HCT116 (cell line): ENCODE measurements at regions not wholly inside any gene's neighbourhood (a gene's known extent, or its start where the extent isn't known, plus 50 kb on each side); places are given as distances from the start of the nearest gene placed in this dataset.

Experiments
- ATAC-seq: fragments of 200-7000 bp; cut with Tn5 transposase; 2 replicates; pipeline ENCODE4 v1.9.1; 2020; ENCODE audit warnings: mild to moderate bottlenecking, moderate library complexity
- BruUV-seq: library from RNA; stranded (reverse); fragments of 400-500 nt; replicated peaks from 2 replicates; lab custom pipeline; 2021; lab: Mats Ljungman, UMichigan
- CTCF ChIA-PET: fragments of 300-600 bp; sonication (Branson Sonifier 250); formaldehyde crosslinking; loops from one replicate; lab custom pipeline; 2021; ENCODE audit warnings: antibody characterized with exemption; lab: Charles Lee
- POLR2A ChIA-PET: fragments of 300-600, 350-600 bp; sonication (Branson Sonifier 250); formaldehyde crosslinking; loops from one replicate; lab custom pipeline; 2021; ENCODE audit warnings: antibody characterized with exemption; lab: Charles Lee
- RAD21 ChIA-PET, 2 experiments: fragments of 300-600 bp; sonication (Branson Sonifier 250); formaldehyde crosslinking; loops; one replicate each; lab custom pipeline; 2023; ENCODE audit warnings: low total read pairs in 2 of 2; ENCODE audit not compliant: uncharacterized antibody in 2 of 2, unreplicated experiment in 2 of 2, low non-redundant PET in 1 of 2; lab: Charles Lee
- DNase-seq: peaks from one replicate; pipeline ENCODE4 v3.0.0-alpha.2; 2010; ENCODE audit warnings: low read depth, low spot score
- H2AFZ ChIP-seq: fragments of 200-600 bp; shearing (Covaris generic), sonication (generic); 2 replicates; pipeline ENCODE4 v1.6.1; 2017; ENCODE audit warnings: low read depth, mixed run types, mixed read lengths, antibody characterized with exemption, low read length; ENCODE audit not compliant: poor library complexity, severe bottlenecking
- H3K27ac ChIP-seq: 2 replicates; pipeline ENCODE4 v1.5.1; 2012; ENCODE audit warnings: low read depth, low read length
- H3K27me3 ChIP-seq: fragments of 200-600 bp; sonication (generic); 2 replicates; pipeline ENCODE4 v1.6.1; 2016; ENCODE audit warnings: mixed run types, low read length, mixed read lengths; ENCODE audit not compliant: insufficient read depth
- H3K36me3 ChIP-seq, 2 experiments: fragments of 200-500 bp in 1 of 2; fragments of 200-600 bp in 1 of 2; sonication (Bioruptor generic) in 1 of 2; sonication (generic) in 1 of 2; 2 replicates each; pipeline versions ENCODE4 v1.5.1 to v1.6.1; 2014 to 2016; ENCODE audit warnings: low read length in 2 of 2, inconsistent platforms in 1 of 2, mixed read lengths in 1 of 2, mixed run types in 1 of 2; ENCODE audit not compliant: insufficient read depth in 2 of 2, control insufficient read depth in 1 of 2
- H3K4me1 ChIP-seq, 2 experiments: fragments of 200-600 bp in 1 of 2; sonication (generic) in 1 of 2; 2 replicates each; pipeline versions ENCODE4 v1.5.1 to v1.6.1; 2012 to 2017; ENCODE audit warnings: low read length in 2 of 2, inconsistent platforms in 1 of 2, mild to moderate bottlenecking in 1 of 2, mixed read lengths in 1 of 2, mixed run types in 1 of 2, moderate library complexity in 1 of 2; ENCODE audit not compliant: insufficient read depth in 2 of 2, control insufficient read depth in 1 of 2
- H3K4me2 ChIP-seq: fragments of 200-600 bp; sonication (generic); 2 replicates; pipeline ENCODE4 v1.6.1; 2017; ENCODE audit warnings: mixed run types, low read length, mixed read lengths
- H3K4me3 ChIP-seq, 2 experiments: fragments of 200-600 bp in 1 of 2; sonication (generic) in 1 of 2; replicated peaks in 1 of 2; 2 replicates each; pipeline ENCODE4 v1.5.1; 2011 to 2016; ENCODE audit warnings: low read length in 2 of 2, control low read depth in 1 of 2, low read depth in 1 of 2, mild to moderate bottlenecking in 1 of 2, mixed read lengths in 1 of 2, mixed run types in 1 of 2
- H3K79me2 ChIP-seq: fragments of 200-600 bp; sonication (generic); 2 replicates; pipeline ENCODE4 v1.6.1; 2017; ENCODE audit warnings: mild to moderate bottlenecking, mixed run types, low read length, moderate library complexity, mixed read lengths; ENCODE audit not compliant: insufficient read depth
- H3K9ac ChIP-seq: fragments of 200-600 bp; sonication (generic); 2 replicates; pipeline ENCODE4 v1.6.1; 2016; ENCODE audit warnings: low read length, mixed read lengths
- H3K9me2 ChIP-seq: fragments of 200-600 bp; sonication (generic), shearing (Covaris generic); 2 replicates; pipeline ENCODE4 v1.6.1; 2017; ENCODE audit warnings: mixed run types, mild to moderate bottlenecking, moderate library complexity; ENCODE audit not compliant: insufficient read depth
- H3K9me3 ChIP-seq, 2 experiments: fragments of 200-500 bp in 1 of 2; fragments of 200-600 bp in 1 of 2; sonication (Bioruptor generic) in 1 of 2; sonication (generic) in 1 of 2; 2 replicates each; pipeline ENCODE4 v1.6.1; 2014 to 2017; ENCODE audit warnings: low read length in 2 of 2, mixed read lengths in 2 of 2, inconsistent platforms in 1 of 2, low read depth in 1 of 2, mild to moderate bottlenecking in 1 of 2, mixed run types in 1 of 2, moderate library complexity in 1 of 2; ENCODE audit not compliant: control insufficient read depth in 1 of 2, insufficient read depth in 1 of 2
- H4K20me1 ChIP-seq: fragments of 200-600 bp; sonication (generic), shearing (Covaris generic); 2 replicates; pipeline ENCODE4 v1.6.1; 2017; ENCODE audit warnings: mixed run types, mild to moderate bottlenecking, moderate library complexity; ENCODE audit not compliant: insufficient read depth
- CBX3 ChIP-seq: IDR thresholded peaks from 2 replicates; pipeline ENCODE4 v1.6.1; 2012; ENCODE audit warnings: low read depth
- CEBPB ChIP-seq: IDR thresholded peaks from 2 replicates; pipeline ENCODE4 v1.6.1; 2012; ENCODE audit warnings: low read depth
- EGR1 ChIP-seq: IDR thresholded peaks from 2 replicates; pipeline ENCODE4 v1.6.1; 2012; ENCODE audit warnings: low read depth
- ELF1 ChIP-seq: IDR thresholded peaks from 2 replicates; pipeline ENCODE4 v1.6.1; 2012; ENCODE audit warnings: low read depth, borderline replicate concordance
- EZH2phosphoT487 ChIP-seq: fragments of 200-600 bp; IDR thresholded peaks from 2 replicates; pipeline ENCODE4 v1.6.1; 2018; ENCODE audit warnings: antibody characterized with exemption, borderline replicate concordance
- JUND ChIP-seq: IDR thresholded peaks from 2 replicates; pipeline ENCODE4 v1.6.1; 2012
- POLR2A ChIP-seq: IDR thresholded peaks from 2 replicates; pipeline ENCODE4 v1.7.0; 2011; ENCODE audit warnings: borderline replicate concordance; ENCODE audit not compliant: insufficient read depth, insufficient read length; ENCODE audit errors: extremely low read depth
- POLR2AphosphoS5 ChIP-seq: IDR thresholded peaks from 2 replicates; pipeline ENCODE4 v1.6.1; 2011; ENCODE audit warnings: mild to moderate bottlenecking, low read depth, low read length, moderate library complexity
- RAD21 ChIP-seq: IDR thresholded peaks from 2 replicates; pipeline ENCODE4 v1.6.1; 2012; ENCODE audit warnings: low read depth, mild to moderate bottlenecking
- SIN3A ChIP-seq: IDR thresholded peaks from 2 replicates; pipeline ENCODE4 v1.6.1; 2012; ENCODE audit warnings: low read depth
- SP1 ChIP-seq: IDR thresholded peaks from 2 replicates; pipeline ENCODE4 v1.6.1; 2012; ENCODE audit warnings: low read depth
- TCF7L2 ChIP-seq: IDR thresholded peaks from 2 replicates; pipeline ENCODE4 v1.7.0; 2011; ENCODE audit warnings: borderline replicate concordance, inconsistent platforms; ENCODE audit not compliant: insufficient read depth, insufficient read length; ENCODE audit errors: extremely low read depth
- YY1 ChIP-seq: IDR thresholded peaks from 2 replicates; pipeline ENCODE4 v1.6.1; 2011; ENCODE audit warnings: low read length, low read depth, moderate library complexity, mild to moderate bottlenecking; ENCODE audit not compliant: insufficient replicate concordance; ENCODE audit errors: extremely low read depth
- ZFX ChIP-seq: fragments of 450-650 bp; IDR thresholded peaks from 2 replicates; pipeline ENCODE4 v1.6.1; 2017
- ZNF274 ChIP-seq: fragments of 200-500 bp; sonication (Bioruptor generic); IDR thresholded peaks from 2 replicates; pipeline ENCODE4 v1.6.1; 2014; ENCODE audit warnings: mild to moderate bottlenecking, low read depth, low read length, inconsistent platforms
- intact Hi-C: fragments of 100-400 bp; cut with micrococcal nuclease; formaldehyde crosslinking; loops from 2 replicates; pipeline ENCODE4 v1.10.0; 2022
- TF ChIP-seq, protein P1 (sequence below), 3 experiments: fragments of 200-600 bp in 1 of 3; sonication (generic) in 1 of 3; IDR thresholded peaks in 2 of 3; conservative IDR thresholded peaks in 1 of 3; 2 replicates each; pipeline ENCODE4 v1.5.1; 2012 to 2017; ENCODE audit warnings: low read depth in 2 of 3, low read length in 2 of 3, antibody characterized with exemption in 1 of 3, borderline replicate concordance in 1 of 3, control low read depth in 1 of 3, mild to moderate bottlenecking in 1 of 3, mixed read lengths in 1 of 3, mixed run types in 1 of 3, moderate library complexity in 1 of 3; ENCODE audit not compliant: insufficient read depth in 1 of 3
- TF ChIP-seq, protein P2 (sequence below): IDR thresholded peaks from 2 replicates; pipeline ENCODE4 v1.6.1; 2012
- TF ChIP-seq, protein P3 (sequence below): IDR thresholded peaks from 2 replicates; pipeline ENCODE4 v1.6.1; 2012; ENCODE audit warnings: low read depth

DNA sequence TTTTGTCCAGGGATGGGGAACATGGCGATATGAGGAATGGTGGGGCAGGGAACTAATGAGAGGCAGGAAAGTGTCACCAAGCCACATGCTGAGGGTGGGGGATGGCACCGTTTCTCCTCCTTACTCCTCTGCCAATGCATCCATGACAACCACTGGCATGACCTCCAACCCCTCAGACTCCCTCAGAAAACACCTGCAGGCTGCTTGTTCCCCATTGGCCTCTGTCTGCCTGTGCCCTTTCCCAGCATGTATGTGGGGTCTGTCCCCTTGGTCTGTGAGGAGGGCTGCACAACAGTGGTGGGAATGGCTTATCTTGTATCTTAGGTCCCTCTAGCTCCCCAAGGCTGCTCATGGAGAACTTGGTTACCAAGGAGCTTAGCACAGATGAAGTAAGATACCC, 137.2 kb upstream of the NGF start:
- H3K4me3 ChIP-seq: no peak overlapping the region
- no TSS peak for BruUV-seq
- H3K36me3 ChIP-seq: no peaks in the 10 kb centered on the region
- no peak overlapping the region for H3K4me2 ChIP-seq
- ChIA-PET CTCF (no interaction called here), RAD21 (no interaction called here), POLR2A (no interaction called here)
- DNase-seq: no peak
- no peak for TF ChIP-seq ZNF274
- no peak for TF ChIP-seq TCF7L2
- no peak for TF ChIP-seq YY1
- no peak for TF ChIP-seq CBX3
- TF ChIP-seq, protein P1, sequence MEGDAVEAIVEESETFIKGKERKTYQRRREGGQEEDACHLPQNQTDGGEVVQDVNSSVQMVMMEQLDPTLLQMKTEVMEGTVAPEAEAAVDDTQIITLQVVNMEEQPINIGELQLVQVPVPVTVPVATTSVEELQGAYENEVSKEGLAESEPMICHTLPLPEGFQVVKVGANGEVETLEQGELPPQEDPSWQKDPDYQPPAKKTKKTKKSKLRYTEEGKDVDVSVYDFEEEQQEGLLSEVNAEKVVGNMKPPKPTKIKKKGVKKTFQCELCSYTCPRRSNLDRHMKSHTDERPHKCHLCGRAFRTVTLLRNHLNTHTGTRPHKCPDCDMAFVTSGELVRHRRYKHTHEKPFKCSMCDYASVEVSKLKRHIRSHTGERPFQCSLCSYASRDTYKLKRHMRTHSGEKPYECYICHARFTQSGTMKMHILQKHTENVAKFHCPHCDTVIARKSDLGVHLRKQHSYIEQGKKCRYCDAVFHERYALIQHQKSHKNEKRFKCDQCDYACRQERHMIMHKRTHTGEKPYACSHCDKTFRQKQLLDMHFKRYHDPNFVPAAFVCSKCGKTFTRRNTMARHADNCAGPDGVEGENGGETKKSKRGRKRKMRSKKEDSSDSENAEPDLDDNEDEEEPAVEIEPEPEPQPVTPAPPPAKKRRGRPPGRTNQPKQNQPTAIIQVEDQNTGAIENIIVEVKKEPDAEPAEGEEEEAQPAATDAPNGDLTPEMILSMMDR (IDR thresholded peaks at IDR 0.05 in 2 of 3, conservative IDR thresholded peaks at IDR 0.05 in 1 of 3; ENCODE audit: borderline replicate concordance in 1 of 3, insufficient read depth in 1 of 3, low read depth in 2 of 3, low read length in 2 of 3): no peak
- no peak for TF ChIP-seq SP1
- no peak for TF ChIP-seq RAD21
- TF ChIP-seq, protein P2, sequence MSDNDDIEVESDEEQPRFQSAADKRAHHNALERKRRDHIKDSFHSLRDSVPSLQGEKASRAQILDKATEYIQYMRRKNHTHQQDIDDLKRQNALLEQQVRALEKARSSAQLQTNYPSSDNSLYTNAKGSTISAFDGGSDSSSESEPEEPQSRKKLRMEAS: no peak
- TF ChIP-seq EGR1: no peak
- TF ChIP-seq SIN3A: no peak
- TF ChIP-seq EZH2phosphoT487: no peak
- no peak for TF ChIP-seq POLR2A
- no peak for TF ChIP-seq CEBPB
- TF ChIP-seq, protein P3, sequence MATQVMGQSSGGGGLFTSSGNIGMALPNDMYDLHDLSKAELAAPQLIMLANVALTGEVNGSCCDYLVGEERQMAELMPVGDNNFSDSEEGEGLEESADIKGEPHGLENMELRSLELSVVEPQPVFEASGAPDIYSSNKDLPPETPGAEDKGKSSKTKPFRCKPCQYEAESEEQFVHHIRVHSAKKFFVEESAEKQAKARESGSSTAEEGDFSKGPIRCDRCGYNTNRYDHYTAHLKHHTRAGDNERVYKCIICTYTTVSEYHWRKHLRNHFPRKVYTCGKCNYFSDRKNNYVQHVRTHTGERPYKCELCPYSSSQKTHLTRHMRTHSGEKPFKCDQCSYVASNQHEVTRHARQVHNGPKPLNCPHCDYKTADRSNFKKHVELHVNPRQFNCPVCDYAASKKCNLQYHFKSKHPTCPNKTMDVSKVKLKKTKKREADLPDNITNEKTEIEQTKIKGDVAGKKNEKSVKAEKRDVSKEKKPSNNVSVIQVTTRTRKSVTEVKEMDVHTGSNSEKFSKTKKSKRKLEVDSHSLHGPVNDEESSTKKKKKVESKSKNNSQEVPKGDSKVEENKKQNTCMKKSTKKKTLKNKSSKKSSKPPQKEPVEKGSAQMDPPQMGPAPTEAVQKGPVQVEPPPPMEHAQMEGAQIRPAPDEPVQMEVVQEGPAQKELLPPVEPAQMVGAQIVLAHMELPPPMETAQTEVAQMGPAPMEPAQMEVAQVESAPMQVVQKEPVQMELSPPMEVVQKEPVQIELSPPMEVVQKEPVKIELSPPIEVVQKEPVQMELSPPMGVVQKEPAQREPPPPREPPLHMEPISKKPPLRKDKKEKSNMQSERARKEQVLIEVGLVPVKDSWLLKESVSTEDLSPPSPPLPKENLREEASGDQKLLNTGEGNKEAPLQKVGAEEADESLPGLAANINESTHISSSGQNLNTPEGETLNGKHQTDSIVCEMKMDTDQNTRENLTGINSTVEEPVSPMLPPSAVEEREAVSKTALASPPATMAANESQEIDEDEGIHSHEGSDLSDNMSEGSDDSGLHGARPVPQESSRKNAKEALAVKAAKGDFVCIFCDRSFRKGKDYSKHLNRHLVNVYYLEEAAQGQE: no peak
- no peak for TF ChIP-seq ZFX
- TF ChIP-seq JUND: no peak
- TF ChIP-seq POLR2AphosphoS5: no peak
- TF ChIP-seq ELF1: no peak
- no peaks in the 10 kb centered on the region for H3K79me2 ChIP-seq
- H3K9me2 ChIP-seq: no peaks in the 10 kb centered on the region
- intact Hi-C loops: no loop called here
- no peak for ATAC-seq
- H3K9ac ChIP-seq: no peak overlapping the region
- no peak overlapping the region for H2AFZ ChIP-seq
- no peaks in the 10 kb centered on the region for H4K20me1 ChIP-seq
- H3K4me1 ChIP-seq: peaks cover 1 to 3% of the 10 kb centered on the region in 2 experiments; a peak in 2 of 4 replicates
- H3K27me3 ChIP-seq: no peaks in the 10 kb centered on the region
- H3K9me3 ChIP-seq: no peaks in the 10 kb centered on the region
- no peak overlapping the region for H3K27ac ChIP-seq
